Fibroblast of skin of abdomen (primary cell): ENCODE measurements at regions not wholly inside any gene's neighbourhood (a gene's known extent, or its start where the extent isn't known, plus 50 kb on each side); places are given as distances from the start of the nearest gene placed in this dataset.
A peak's percentile ranks its signal among the peaks of the same experiment; 100 is the strongest.

Experiments used
- DNase-seq: peaks from one replicate; pipeline ENCODE4 v3.0.0-alpha.2; 2013

DNA sequence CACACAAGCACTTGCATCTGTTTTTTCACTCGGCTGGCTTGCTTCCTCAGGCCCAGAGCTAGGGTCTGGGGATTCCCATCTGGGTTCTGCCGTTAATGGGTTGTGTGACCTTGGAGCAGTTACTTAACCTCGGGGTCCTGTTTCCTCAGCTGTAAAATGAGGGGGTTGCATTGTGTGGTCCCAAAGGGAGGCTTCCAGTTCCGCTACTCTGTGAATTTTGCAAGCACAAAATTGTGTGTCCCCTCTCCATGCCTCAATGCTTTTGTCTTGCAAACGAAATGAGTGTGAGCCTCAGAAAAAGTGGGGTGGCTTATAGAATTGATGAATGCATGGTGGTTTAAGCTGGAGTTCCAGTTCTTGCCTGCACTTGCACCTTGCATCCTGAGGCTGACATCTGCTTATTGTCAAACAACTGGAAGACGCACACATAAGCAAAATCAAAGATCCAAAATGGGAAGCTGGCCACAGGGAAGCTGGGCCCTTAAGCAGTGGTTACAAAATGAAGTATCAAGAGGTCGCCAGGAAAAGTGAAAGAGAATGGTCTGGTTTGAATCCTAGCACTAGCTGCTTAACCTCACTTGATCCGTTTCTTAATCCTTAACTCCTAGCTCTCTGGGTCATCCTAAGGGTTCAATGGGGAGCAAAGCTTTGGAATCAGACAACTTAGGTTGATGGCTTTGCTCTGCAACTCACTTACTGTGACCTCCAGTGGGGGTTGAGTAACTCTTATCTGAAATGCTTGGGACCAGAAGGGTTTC lies 490.6 kb downstream of the DHX35 start:
- DNase-seq = no peak

DNA sequence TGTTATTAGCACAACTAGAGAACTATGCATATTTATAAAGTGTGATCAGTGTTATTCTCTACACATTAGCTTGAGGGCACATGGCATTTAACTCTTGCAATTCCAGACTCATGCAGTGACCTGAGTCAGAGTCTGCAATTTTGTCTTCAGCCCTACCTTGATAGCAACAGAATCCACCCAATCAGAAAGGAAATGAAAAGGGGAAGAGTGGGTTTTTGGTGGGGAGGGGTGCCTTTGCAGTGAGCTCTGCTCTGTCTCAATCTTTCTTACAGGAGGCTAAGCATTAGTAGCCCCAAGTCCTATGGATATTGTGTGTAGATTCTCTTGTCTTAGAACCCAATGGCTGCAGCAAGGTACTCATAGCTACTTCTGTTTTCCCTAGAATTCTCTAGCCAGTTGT lies 489.2 kb downstream of the DHX35 start:
- no peak for DNase-seq

GRCh38 chr20:39446397-39446796 lies 484.3 kb downstream of the DHX35 start:
- no peak for DNase-seq

DNA sequence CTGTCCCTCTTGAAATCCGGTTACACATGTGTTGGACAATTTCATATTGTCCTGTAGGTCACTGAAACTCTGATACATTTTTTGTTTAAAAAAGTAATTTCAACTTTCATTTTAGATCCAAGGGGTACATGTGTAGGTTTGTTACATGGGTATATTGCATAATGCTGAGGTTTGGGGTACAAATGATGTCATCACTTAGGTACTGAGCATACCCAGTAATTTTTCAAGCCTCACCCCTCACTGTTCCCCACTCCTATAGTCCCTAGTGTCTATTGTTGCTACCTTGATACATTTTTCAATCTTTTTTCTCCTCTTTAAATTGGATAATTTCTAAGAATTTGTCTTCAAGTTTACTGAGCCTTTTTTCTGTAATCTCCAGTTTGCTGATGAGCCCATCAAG lies 483.0 kb downstream of the DHX35 start:
- no peak for DNase-seq

DNA sequence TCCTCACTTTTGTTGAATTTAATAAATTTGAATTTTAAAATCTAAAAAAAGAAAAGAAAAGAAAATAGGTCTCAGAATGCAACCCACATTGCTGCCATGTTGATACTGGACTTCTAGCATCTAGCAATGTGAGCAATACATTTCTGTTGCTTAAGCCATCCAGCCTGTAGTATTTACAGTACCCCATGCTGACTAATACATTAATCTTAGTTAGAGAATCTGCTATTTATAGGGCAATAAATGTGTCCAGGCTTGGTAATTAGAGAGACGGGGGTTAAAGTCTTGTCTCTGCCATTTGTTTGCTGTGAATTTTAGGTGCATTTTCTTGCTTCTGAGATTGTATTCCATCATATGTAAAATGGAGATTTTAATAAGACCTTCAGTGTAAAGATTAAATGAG lies 471.3 kb downstream of the DHX35 start:
- DNase-seq = no peak

- DNase-seq = no peak
Observed at GRCh38 chr20:39431091-39431880, 469.1 kb downstream of the DHX35 start.

- DNase-seq = no peak
Observed at GRCh38 chr20:39429726-39430125, 467.6 kb downstream of the DHX35 start.

DNA sequence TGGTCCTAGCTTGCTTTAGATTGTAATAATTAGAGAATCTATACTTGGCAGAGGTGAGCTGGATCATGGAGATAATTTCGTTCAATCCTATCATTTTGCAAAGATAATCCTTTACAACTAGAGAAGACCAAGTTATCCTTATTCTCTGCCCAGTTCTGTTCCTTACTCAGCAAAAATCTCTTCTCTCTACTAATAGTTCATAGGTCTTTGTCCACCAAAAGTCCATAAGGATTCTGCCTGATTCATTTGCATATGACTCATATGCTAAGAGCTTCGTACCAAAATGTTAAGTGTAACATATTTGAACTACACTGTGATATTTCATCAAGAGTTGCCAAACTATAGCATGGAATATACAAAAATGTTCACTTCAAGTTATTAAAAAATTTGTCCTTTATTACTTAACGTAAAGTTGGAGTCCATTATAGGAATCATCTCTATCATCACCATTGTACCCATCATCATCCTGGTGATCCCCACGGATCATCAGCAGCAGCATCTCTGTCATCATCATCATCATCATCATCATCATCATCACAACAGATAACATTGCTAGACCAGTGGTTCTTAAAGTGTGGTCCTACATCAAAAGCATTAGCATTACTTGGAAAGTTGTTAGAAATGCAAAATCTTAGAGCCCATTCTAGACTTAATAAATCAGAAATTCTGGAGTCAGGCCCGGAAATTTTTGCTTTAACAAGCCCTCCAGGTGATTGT lies 463.0 kb downstream of the DHX35 start:
- DNase-seq = no peak

GRCh38 chr20:39421571-39422105 lies 459.5 kb downstream of the DHX35 start:
- peak; percentile 22 for DNase-seq

DNA sequence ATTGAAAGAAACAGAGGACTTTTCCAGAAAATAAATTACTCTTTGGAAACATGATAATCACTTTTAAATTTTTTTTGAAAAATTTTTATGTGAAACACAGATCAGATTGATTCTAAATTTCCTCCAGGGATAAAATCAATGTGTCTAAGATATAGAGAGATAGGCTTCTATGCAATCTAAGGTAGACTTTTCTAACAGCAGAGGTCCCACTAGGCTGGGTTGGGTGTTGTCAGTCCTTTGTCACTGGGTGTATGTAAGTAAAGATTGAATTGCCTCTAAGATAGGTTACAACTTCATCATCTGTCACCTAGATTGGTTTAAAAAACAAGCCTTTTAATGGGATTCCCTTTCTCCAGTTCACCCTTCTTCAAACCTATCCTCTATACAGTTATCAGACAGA lies 449.9 kb downstream of the DHX35 start:
- no peak for DNase-seq

- no peak for DNase-seq
Observed at GRCh38 chr20:39399463-39399862, 437.3 kb downstream of the DHX35 start.

- no peak for DNase-seq
Observed at GRCh38 chr20:39398656-39399055, 436.5 kb downstream of the DHX35 start.

- no peak for DNase-seq
Observed at GRCh38 chr20:39397646-39398045, 435.5 kb downstream of the DHX35 start.

DNA sequence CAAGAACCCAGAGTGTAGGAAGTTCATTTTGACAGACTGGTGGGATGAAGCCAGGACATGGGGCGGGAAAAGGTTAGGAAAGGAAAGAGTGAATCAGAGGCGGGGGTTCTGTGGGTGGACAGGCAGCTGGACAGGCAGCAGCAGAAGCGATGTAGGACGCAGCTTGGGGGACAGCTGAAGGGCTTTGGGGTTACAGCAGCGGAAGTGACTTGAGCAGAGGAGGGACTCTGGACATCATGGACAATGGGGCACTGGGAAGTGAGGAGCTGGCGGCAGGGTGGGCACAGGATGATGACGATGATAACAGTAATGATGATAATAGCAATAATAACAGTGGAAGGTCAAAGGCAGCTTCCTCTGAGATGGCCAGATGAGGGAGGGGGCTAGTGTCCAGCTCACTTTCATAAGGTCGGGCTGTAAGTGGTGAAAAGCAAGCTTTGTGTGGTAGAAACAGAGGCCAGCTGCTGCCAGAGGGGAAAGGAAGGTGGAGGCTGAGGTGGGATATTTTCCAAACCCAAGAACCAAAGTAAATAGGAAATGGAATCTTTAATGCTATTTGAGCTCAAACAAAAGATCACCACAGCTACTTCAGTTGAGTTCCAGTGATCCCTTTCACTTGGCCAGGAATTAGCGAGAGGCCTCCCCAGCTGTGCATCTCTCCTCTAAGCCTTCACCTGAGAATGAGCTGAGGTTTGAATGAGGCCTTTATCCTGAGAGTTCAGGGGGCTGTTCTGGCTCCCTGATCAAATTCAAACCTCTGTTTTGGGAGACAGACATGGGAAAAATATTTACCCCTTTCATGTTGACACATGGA lies 433.5 kb downstream of the DHX35 start:
- DNase-seq = no peak

- DNase-seq = no peak
Observed at GRCh38 chr20:39394461-39394860, 432.3 kb downstream of the DHX35 start.

DNA sequence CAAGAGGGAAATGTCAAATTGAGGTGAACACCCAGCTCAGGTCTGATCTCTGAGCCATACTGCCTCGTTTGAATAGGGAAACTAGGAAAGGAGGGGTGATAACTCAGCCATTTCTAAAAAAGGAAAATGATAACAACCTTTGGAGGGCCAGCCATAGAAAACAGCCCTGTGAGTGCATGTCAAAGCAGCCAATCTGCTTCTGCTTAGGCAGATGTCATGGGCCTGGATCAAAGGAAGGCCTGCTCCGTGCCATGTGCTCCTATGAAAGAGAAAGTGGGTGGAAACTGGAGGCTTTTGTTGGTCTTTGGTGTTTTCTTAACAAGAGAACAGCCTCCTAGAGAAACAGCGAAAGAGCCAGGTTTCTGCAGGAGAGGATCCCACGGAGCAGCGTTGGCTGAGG lies 428.0 kb downstream of the DHX35 start:
- DNase-seq = no peak

- DNase-seq = peak; percentile 10
Observed at GRCh38 chr20:39381595-39381994, 419.5 kb downstream of the DHX35 start.

- DNase-seq = no peak
Observed at GRCh38 chr20:39378776-39379175, 416.6 kb downstream of the DHX35 start.

DNA sequence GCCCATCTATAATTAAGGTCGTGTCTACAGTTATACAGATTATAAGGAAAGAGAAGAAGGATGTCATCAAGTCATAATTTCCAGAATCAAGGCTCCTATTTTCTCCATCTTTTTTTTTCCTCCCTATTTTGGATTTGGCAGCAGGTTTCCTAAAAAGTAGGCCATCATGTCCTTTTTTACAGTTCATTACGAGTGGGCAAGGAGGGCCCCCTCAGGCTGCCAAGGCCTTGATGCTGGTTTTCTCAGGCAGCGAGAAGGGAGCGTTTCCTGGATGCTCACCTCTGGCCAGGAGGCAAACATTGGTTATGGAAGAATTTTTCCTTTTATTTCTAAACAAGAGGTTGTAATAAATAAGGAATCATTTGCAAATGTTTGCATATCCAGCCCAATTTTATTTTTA lies 414.6 kb downstream of the DHX35 start:
- DNase-seq = no peak

DNA sequence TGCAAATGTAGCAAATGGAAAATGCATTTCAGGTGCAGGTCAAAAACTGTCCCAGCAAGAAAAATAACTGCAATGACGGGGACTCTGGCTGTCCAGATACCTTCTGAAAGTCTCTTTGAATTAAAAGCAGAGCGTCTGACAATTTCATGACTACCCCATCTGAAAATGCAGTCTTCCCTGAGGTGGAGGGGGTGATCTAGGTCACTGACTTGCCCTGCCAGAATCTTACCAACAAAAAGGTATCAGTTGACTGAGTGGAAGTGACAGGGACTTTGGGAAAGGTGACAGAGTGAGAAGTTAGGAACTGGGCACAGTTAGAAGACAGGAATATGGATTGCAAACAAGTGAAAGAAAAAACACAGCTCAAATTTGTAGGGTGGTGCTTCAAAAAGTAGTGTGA lies 402.2 kb downstream of the DHX35 start:
- no peak for DNase-seq

GRCh38 chr20:39359981-39360620 lies 398.0 kb downstream of the DHX35 start:
- DNase-seq = no peak

DNA sequence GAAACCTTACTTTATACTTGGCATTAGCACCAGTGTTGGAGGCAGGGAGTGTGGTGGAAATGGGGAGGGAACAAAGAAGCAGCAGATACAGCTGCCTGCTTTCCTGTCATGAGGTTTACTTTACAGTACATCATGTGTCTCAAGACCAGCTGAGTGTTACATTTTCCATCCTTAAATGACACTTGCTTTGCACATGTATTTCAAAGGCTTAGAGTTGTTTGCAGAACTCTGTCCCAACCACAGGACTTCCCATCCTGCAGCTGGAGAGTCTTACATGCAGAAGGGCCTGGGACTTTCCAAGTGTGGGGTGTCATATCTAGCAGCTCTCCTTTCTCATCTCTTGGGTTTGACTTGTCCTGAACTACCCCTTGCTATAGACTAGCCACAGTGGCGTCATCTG lies 395.9 kb downstream of the DHX35 start:
- DNase-seq = peak; percentile 3
